ENCODE measurements at regions not wholly inside any gene's neighbourhood (a gene's known extent, or its start where the extent isn't known, plus 50 kb on each side); places are given as distances from the start of the nearest gene placed in this dataset.
"Not testable (repeated sequence)": the region's sequence is repeated elsewhere in the genome, so short reads cannot be mapped to it uniquely, and the experiment has no call there.

DNA sequence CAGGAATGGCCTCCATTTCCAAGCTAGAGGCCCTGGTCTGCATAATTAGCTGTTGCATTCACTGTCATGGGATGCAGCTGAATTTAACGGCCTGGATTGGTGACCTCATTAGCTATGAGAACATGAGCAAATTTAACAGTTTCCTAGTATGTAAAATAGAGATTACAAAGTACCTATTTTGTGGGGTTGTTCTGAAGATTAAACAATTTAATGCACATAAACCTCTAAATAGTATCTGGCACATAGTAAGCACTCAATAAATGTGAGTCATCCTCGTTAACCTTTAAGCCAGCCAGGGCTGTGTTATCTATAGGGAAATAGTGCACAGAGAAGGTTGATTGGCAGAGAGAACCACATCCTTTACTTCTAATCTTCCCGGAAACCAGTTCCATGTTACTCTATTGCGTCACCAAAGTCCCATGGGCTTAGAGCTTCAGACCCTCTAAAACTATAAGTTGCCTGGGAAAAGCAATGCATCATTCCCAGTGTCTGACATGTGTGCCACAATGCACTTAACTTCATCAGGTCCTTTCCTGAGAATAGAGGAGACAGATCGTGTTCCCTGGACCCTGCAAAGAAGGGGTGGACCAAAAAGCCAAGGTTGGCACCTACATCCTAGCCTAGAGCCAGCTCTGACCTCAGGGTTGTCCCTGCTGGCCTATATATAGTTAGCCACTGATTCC lies 196.5 kb downstream of the LNPK start:
- DNase-seq (ENCODE audit: low spot score): no peak
- TF ChIP-seq, protein P1, sequence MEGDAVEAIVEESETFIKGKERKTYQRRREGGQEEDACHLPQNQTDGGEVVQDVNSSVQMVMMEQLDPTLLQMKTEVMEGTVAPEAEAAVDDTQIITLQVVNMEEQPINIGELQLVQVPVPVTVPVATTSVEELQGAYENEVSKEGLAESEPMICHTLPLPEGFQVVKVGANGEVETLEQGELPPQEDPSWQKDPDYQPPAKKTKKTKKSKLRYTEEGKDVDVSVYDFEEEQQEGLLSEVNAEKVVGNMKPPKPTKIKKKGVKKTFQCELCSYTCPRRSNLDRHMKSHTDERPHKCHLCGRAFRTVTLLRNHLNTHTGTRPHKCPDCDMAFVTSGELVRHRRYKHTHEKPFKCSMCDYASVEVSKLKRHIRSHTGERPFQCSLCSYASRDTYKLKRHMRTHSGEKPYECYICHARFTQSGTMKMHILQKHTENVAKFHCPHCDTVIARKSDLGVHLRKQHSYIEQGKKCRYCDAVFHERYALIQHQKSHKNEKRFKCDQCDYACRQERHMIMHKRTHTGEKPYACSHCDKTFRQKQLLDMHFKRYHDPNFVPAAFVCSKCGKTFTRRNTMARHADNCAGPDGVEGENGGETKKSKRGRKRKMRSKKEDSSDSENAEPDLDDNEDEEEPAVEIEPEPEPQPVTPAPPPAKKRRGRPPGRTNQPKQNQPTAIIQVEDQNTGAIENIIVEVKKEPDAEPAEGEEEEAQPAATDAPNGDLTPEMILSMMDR (IDR thresholded peaks at IDR 0.05; ENCODE audit: extremely low read depth, missing control alignments): no peak

DNA sequence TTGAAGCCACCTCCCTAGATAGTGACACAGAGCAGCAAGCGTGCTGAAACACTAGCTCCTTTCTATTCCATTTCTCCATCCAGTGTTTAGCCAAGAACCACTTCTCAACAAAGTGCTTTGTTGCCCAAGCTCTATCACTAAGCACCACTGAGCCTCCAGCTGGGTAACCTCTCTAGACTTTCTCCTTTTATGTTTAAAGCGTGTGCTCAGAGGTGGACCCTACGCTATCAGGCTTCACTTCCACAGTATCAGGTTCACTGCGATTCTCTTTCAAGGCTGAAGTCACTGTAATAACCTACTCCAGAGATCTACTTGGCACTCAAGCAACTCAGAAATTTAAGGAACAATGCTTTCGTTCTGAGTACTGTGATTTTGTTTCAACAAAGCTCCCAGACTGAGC lies 197.9 kb downstream of the LNPK start:
- TF ChIP-seq, protein P1 (IDR thresholded peaks at IDR 0.05; ENCODE audit: extremely low read depth, missing control alignments): no peak
- DNase-seq (ENCODE audit: low spot score): no peak

DNA sequence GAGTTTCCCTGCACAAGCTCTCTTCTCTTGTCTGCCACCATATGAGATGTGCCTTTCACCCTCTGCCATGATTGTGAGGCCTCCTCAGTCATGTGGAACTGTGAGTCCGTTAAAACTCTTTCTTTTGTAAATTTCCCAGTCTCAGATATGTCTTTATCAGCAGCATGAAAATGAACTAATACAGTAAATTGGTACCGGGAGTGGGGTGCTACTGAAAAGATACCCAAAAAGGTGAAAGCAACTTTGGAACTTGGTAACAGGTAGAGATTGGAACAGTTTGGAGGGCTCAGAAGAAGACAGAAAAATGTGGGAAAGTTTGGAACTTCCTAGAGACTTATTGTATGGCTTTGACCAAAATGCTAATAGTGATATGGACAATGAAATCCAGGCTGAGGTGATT lies 205.6 kb downstream of the LNPK start:
- DNase-seq (ENCODE audit: low spot score): not testable (repeated sequence)

DNA sequence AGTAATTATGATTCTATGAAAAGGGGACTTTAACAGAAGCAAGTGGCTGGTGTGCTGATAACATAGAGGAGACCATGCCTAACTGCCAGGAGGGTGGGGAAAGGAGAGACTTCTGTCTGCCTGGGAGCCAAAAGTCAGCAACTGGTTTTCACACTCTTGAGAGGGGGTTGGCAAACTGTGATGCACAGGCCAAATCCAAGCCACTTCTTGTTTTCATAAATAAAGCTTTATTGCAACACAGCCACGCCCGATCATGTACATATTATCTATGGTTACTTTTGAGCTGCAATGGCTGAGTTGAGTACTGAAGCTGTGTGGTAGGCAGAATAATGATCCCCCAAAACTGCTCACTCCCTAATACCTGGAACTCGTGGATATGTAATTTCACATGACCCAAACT lies 208.4 kb downstream of the LNPK start:
- DNase-seq (ENCODE audit: low spot score): no peak
- TF ChIP-seq, protein P1 (IDR thresholded peaks at IDR 0.05; ENCODE audit: extremely low read depth, missing control alignments): no peak

DNA sequence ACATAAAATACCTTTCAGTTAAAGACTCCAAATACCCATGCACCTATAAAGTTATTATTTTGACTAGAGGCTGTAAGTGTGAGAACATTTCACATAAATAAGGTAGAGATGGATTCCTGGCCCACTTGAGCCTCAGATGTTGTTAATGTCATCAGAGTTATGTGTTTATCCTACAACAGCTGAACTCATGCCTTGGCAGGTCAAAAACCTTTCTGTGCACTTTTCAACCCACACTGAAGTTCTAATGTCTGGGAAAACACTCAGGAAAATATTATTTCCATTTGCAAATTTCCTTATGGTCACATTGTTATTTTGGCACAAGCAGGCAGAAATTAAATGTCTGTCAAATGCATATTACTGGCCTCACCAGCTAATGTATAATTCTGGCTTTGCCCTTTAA lies 209.2 kb downstream of the LNPK start:
- TF ChIP-seq, protein P1 (IDR thresholded peaks at IDR 0.05; ENCODE audit: extremely low read depth, missing control alignments): no peak
- DNase-seq (ENCODE audit: low spot score): no peak

DNA sequence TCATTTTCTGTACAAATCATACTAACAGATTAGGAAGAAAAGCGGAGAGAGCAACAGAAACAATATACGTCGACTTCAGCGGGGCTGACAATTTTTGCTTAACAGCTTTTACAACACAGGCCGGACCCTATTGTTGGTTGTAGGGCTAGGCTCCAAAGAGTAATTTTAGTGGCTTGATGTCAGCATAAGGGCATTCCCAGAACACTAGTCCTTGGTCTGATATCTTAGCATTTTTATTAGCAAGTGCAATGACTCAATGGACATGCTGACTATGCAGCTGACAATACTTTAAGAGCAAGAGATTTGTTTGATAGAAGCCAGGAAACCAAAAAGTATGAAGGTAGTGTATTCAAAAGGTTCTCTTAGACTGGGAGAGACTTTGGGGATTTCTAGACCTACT lies 209.9 kb downstream of the LNPK start:
- TF ChIP-seq, protein P1 (IDR thresholded peaks at IDR 0.05; ENCODE audit: extremely low read depth, missing control alignments): no peak
- no peak for DNase-seq (ENCODE audit: low spot score)

DNA sequence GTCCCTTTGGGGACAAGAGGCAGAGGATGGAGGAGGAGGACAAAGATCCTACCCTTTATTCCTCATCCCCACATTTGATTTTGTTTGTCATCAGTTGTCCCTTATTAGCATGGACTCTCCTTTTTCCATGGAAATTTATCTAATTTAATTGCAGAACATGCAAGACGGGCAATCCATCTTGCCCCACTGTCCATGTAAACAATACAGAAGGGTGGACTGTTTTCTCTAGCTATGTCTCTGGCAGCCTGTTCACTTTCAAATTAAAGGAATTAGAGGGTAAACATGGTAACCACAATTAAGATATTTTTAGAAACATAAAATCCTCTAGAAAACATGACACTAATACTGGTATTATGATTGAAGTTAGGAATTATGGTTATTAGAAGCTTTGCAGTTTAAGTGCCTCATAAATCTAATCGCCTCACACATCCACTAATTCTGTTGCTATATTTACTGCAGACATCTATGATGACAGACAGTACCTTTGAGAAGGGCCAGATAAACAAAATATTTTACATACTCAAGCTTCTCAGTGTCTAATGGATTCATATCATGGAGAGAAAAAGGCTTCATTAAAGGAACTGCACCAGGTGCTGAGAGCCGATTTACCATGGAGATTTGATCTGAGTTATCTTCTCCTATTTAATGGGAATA lies 215.5 kb downstream of the LNPK start:
- TF ChIP-seq, protein P1 (IDR thresholded peaks at IDR 0.05; ENCODE audit: extremely low read depth, missing control alignments): no peak
- DNase-seq (ENCODE audit: low spot score): no peak

DNA sequence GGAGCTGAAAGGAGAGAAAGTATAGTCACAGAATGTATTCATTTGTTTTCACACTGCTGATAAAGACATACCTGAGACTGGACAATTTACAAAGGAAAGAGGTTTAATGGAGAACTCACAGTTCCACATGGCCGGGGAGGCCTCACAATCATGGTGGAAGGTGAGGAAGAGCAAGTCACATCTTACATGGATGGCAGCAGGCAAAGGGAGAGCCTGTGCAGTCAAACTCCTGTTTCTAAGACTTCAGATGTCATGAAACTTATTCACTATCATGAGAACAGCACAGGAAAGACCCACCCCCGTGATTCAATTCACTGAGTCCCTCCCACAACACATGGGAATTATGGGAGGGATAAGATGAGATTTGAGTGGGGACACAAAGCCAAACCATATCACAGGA lies 224.7 kb downstream of the LNPK start:
- DNase-seq (ENCODE audit: low spot score): not testable (repeated sequence)

Measured in GM20000 (cell line).